HG02852 (cell line): ENCODE measurements at regions not wholly inside any gene's neighbourhood (a gene's known extent, or its start where the extent isn't known, plus 50 kb on each side); places are given as distances from the start of the nearest gene placed in this dataset.

Source experiments
- ATAC-seq: cut with Tn5 transposase; IDR thresholded peaks from one replicate; pipeline ENCODE4 v1.9.1; 2021; ENCODE audit warnings: mild to moderate bottlenecking, moderate library complexity; ENCODE audit not compliant: unreplicated experiment

DNA sequence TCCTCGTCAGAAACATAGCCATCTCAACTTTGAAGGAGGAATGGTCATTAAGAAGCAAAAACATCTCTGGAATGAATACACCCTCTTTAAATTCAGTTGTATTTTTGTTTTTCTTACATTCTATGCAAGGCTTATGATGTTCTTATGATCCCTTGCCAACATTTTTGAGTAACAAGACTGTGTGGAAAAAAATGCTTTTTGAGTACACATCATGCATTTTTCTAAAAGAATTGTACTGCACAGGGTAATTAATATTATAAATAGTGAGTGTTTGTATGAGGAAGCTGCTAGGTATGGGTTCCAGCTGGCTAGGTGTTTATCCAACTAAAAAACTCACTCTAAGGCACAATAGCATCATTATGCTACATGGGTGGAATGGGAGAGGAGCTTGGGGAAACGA lies 59.0 kb upstream of the SPATS2L start:
- ATAC-seq: no peak

DNA sequence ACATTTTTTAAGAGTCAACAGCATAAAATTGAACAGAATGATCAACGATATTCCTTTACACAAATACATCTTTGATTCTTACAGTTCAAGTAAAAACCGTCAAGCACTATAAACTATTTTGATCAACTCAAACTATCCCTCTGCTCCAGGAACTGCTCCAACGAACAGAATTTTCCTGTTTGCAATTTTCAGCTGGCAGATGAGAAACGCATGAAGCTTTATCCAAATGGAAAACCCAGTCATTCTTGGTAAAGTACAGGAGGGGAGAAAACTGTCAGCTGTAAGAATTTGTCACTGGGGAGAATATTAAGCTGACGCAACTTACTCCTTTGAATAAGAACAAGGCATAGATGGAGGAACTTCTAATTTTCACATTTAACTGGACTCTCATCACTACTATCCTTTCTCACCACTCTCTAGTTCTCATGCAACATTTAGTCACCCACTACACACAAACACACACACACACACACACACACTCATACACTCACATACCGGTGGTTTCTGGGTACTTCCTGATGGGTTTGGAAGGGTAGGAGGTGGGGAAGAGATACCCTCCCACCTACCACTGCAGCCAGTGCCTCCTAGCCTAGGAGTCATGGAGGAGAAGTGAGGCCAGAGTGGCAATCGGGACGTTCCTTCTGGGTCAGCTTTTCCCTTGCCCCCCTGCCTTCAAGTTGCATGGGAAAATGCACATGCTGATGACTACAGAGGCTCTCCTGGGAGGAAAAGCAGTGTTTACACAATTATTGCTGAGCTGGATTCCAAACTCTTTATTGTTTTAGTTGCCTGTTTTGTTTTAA lies 54.0 kb upstream of the SPATS2L start:
- ATAC-seq: no peak

DNA sequence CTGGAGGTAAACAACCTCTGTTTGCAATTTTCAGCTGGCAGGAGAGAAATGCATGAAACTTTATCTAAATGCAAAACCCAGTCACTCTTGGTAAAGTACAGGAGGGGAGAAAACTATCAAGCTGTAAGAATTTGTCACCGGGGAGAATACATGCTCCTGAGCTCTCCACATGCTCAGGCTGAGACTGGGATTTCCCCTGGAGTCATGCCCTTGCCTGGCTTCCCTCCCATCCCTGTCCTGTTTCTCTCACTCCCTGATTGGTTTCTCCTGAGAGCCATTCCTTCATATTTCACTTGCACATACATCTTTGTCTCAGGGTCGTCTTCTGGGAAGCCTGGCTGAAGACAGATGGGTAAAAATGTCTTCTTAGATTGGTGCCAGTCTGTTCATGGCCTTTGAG lies 52.9 kb upstream of the SPATS2L start:
- ATAC-seq: no peak

DNA sequence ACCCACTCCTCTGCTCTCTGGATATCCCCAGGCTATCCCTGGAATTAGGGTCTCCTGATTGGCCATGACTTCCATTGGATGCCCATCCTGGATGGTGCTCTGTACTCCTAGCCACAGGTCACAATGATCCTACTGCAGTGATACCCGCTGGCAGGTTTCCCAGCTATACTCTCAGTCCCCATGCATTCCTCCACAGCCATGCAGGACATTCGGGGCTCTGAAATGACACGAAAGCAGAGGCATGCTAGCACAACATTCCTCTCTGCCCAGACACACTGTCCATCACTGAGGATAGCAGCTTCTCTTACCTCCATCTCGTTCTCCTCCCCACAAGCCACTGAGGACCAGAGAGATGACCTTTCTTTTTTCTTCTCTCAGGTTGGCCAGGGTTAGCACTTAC lies 51.7 kb upstream of the SPATS2L start:
- no peak for ATAC-seq

DNA sequence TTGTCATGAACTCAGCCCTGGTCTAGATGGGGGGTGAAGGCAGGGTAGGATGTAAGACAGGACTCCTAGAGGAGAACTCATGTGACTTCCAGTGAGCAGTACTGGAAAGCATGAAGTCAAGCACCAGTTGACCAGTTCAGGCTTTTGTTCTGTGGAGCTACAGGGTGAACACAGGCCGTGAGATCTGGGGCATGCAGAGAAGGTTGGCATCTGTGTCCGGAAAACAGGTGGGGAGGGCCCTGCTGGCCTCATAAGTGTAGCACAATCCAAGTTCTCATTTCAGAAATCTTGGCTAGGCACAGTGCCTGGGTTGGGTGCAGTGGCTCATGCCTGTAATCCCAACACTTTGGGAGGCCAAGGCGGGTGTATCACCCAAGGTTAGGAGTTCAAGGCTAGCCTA lies 50.9 kb upstream of the SPATS2L start:
- no peak for ATAC-seq
